Stimulated activated naive CD8-positive, alpha-beta T cell treated with anti-CD3 and anti-CD28 coated beads, Interleukin-15, amount 100 ng/mL, for 72 hours (primary cell): ENCODE measurements at regions not wholly inside any gene's neighbourhood (a gene's known extent, or its start where the extent isn't known, plus 50 kb on each side); places are given as distances from the start of the nearest gene placed in this dataset.

Source experiments
- ATAC-seq: fragments of 150-1000 bp; cut with Tn5 transposase; 2 replicates; pipeline ENCODE4 v1.10.0; 2021; ENCODE audit warnings: mild to moderate bottlenecking, moderate library complexity
- DNase-seq, 2 donors: peaks; one replicate each; pipeline ENCODE4 v3.0.0; 2021 to 2022
- H3K27ac Mint-ChIP-seq, 2 donors: one replicate each; pipeline ENCODE4 v1.8.0; 2022; ENCODE audit warnings: mild to moderate bottlenecking in 2 of 2, mixed read lengths in 2 of 2, moderate library complexity in 2 of 2
- H3K27me3 Mint-ChIP-seq: one replicate; pipeline ENCODE4 v1.8.0; 2022; ENCODE audit warnings: mixed read lengths
- H3K4me1 Mint-ChIP-seq: one replicate; pipeline ENCODE4 v1.8.0; 2022; ENCODE audit warnings: mild to moderate bottlenecking, mixed read lengths
- H3K4me3 Mint-ChIP-seq, 2 donors: one replicate each; pipeline ENCODE4 v1.8.0; 2022; ENCODE audit warnings: mild to moderate bottlenecking in 2 of 2, mixed read lengths in 2 of 2, moderate library complexity in 1 of 2
- H3K9me3 Mint-ChIP-seq, 2 donors: one replicate each; pipeline ENCODE4 v1.8.0; 2022; ENCODE audit warnings: mixed read lengths in 2 of 2

DNA sequence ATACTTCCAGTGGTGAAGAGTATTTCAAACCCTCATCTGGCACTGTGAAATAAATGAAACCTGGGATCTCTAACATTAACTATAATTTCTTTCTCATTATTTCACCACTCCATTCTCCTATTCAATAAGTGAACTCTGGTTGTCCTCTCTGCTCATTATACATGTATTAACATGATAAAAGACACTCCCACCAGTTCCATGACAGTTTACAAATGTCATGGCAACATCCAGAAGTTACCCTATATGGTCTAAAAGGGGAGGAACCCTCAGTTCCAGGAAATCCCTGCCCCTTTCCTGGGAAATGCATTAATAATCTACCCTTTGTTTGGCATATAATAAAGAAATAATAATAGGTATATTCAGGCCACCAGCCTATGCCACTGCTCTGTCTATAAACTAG, 62.7 kb upstream of the BRINP3 start:
- H3K4me1 Mint-ChIP-seq, result no peaks in the 10 kb centered on the region
- no peaks in the 10 kb centered on the region for H3K27me3 Mint-ChIP-seq
- H3K4me3 Mint-ChIP-seq, result no peak overlapping the region
- no peak overlapping the region for H3K27ac Mint-ChIP-seq
- H3K9me3 Mint-ChIP-seq, result no peaks in the 10 kb centered on the region
- ATAC-seq (no peak), DNase-seq (no peak)

DNA sequence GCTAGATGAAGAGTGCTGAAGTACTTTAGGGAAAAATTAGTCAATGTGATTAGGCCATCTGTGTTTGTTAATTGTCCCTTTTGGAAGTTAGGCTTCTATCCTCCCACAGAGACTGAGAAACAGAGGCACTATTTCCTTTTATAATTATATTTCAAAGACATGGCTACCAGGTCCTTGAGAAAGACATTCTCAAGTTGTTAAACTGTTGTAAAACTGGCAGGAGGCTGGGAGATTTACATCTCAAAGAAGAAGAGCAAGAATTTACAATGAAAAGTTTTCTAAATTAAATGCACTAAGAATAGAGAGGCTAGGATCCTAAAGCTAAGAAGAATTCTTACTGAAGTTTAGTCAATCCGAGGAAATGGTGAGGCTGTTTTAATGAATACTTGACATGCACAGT, 74.0 kb upstream of the BRINP3 start:
- Mint-ChIP-seq H3K9me3 (no peaks in the 10 kb centered on the region), H3K27ac (peak overlapping the region in 1 of 2 donors; percentile 46), H3K4me3 (no peak overlapping the region), H3K4me1 (no peaks in the 10 kb centered on the region), H3K27me3 (no peaks in the 10 kb centered on the region)
- ATAC-seq (no peak), DNase-seq (no peak)

DNA sequence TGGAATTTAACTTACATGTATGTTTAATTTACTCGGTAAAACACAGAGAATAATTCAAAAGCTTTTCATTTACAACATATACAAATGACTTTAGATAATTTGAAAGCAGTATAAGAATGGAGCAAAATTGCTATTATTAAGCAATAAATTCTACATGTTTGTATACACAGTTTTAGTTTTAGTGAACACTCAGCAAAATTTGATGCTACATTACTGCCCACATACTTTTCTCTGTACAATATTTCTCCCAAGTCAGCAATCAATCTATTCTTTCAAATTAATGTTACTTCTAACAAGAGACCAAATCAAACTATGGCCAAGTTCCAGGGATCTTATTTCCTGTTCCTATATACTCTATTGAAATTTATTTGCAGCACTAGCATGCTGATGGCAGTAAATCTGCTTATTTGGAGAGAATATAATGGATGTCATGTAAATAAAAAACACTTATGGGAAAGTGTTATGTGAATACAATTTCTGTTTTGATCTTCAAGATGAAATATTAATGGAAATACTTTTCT, 82.6 kb upstream of the BRINP3 start:
- no peak overlapping the region for H3K4me3 Mint-ChIP-seq
- no peak overlapping the region for H3K27ac Mint-ChIP-seq
- no peaks in the 10 kb centered on the region for H3K27me3 Mint-ChIP-seq
- no peak for DNase-seq
- H3K4me1 Mint-ChIP-seq, result no peaks in the 10 kb centered on the region
- no peak for ATAC-seq
- H3K9me3 Mint-ChIP-seq, result peaks cover 4 to 8% of the 10 kb centered on the region in 2 donors

DNA sequence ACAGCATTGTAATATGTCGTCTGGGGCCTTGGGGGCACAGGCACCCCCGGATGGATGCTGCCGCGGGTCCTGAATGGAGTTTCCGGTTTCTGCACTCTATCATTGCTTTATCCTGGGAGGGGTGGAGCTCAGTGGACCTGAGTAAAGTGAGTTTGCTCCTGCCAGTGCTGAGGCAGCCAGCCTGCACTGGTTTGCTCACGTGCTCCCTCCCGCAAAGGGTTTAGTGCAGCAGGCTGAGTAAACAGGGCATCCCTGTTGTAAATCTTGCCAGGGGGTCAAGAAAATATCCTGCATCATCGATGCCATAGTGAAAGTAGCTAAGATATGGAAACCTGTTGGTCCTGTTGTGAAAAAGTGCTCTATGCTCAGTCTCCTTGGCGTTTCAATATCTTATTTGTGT, 85.6 kb upstream of the BRINP3 start:
- Mint-ChIP-seq H3K4me3 (no peak overlapping the region), H3K27ac (no peak overlapping the region), H3K4me1 (no peaks in the 10 kb centered on the region), H3K9me3 (peaks cover 4 to 8% of the 10 kb centered on the region in 2 donors), H3K27me3 (no peaks in the 10 kb centered on the region)
- DNase-seq (no peak), ATAC-seq (no peak)

DNA sequence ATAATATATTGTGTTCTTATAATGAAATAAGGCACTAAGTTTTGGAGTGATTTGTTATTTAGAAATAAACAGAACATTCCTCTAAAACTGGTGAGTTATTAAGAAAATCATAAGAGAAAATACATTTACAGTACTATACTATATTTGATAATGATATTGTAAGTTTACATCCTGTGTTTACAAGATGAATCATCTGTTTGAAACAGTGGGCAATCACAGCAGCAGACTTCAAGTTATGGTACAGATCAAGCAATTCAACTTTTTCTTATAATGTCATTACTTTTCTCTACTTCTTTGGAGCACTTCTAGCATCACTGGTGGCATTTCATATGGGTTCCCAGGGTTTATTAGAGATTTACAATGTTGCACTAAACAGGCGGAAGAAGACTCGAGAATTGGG, 86.5 kb upstream of the BRINP3 start:
- ATAC-seq (no peak), DNase-seq (no peak)
- Mint-ChIP-seq H3K27ac (no peak overlapping the region), H3K27me3 (no peaks in the 10 kb centered on the region), H3K4me1 (no peaks in the 10 kb centered on the region), H3K4me3 (no peak overlapping the region), H3K9me3 (peaks cover 4 to 8% of the 10 kb centered on the region in 2 donors)

DNA sequence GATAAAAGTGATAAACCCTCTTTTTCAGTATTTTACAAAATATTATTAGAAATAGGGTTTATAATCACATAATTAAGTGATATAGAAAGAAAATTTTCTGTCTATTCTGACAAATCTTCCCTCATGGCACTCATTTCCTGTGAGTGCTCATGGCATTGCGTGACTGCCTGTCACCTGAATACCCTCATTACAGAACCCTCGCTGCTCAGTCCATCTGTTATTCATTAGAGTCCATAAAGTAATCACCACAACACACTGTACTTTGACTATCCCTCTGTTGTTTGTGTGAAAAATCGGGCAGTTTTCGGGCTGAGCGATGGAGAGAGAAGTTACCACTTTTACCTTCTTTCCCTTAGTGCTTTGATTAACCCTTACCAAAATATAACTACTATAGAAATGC, 100.4 kb upstream of the BRINP3 start:
- H3K27me3 Mint-ChIP-seq, result no peaks in the 10 kb centered on the region
- no peaks in the 10 kb centered on the region for H3K4me1 Mint-ChIP-seq
- H3K9me3 Mint-ChIP-seq, result peaks cover 6 to 12% of the 10 kb centered on the region in 2 donors
- DNase-seq, result no peak
- ATAC-seq, result no peak
- no peak overlapping the region for H3K4me3 Mint-ChIP-seq
- no peak overlapping the region for H3K27ac Mint-ChIP-seq

DNA sequence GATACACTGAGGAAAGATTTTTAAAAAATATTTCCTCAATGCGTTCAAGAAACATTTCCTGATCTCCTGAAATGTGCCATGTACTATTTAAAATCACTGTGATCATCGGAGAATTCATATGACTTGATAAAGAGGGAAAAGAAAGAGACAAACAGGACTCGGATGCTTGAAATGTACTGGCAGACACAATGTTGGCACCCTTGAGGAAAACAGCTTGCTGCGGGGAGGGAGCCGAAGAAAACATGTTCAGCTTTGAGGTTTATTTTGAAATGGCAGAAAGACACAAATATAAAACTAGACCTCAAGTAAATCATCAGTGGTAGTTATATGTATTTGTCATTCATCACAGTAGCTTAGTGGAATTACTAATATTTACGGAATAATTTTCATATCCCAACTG, 100.9 kb upstream of the BRINP3 start:
- Mint-ChIP-seq H3K4me1 (no peaks in the 10 kb centered on the region), H3K4me3 (no peak overlapping the region), H3K27ac (no peak overlapping the region), H3K27me3 (no peaks in the 10 kb centered on the region), H3K9me3 (peaks cover 6 to 12% of the 10 kb centered on the region in 2 donors)
- no peak for DNase-seq
- no peak for ATAC-seq

DNA sequence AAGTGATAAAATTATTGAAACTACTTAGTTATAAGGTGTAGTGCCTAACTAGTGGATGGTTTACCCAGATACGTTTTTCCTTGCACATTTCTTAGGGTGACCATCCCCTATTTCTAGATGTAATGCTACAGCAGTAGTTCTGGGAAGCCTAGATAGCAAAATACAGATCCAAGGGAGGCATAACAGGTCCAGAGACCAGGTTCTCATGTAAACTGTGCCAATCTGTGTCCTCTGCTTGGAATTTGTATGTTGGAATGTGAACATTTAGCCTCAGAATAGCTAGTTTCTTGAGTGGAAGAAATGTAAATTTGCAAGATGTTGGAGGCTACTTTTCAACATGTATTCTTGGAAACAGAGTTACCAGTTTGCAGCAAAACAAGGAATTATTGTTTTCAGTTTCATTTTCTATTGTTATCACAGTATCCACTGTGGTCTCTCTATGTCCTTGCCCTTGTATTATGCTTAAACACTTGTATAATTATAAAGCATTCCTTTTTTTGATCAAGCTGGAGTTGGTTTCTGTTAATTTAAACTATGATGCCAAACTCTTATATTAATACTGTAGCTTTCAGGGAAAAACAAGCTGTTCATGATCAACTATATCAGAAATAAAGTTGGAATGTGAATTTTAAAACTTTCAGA, 102.0 kb upstream of the BRINP3 start:
- no peak overlapping the region for H3K27ac Mint-ChIP-seq
- ATAC-seq (no peak), DNase-seq (no peak)
- no peaks in the 10 kb centered on the region for H3K4me1 Mint-ChIP-seq
- H3K9me3 Mint-ChIP-seq, result peaks cover 5 to 6% of the 10 kb centered on the region in 2 donors
- H3K27me3 Mint-ChIP-seq, result no peaks in the 10 kb centered on the region
- H3K4me3 Mint-ChIP-seq, result no peak overlapping the region

DNA sequence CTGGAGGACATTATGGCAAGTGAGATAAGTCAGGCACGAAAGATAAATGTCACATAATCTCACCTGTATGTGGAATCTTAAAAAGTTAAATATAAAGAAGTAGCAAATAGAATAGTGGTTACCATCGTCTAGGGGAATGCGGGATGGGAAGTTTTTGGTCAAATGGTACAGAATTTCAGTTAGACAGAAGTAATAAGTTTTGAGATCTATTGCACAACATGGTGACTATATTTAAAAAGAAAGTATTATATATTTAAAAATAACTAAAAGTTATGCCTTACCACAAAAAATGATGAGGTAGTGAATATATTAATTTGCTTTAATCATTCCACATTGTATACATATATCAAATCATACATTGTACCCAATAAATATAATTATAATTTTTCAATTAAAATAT, 106.2 kb upstream of the BRINP3 start:
- no peaks in the 10 kb centered on the region for H3K9me3 Mint-ChIP-seq
- DNase-seq (no peak), ATAC-seq (no peak)
- no peaks in the 10 kb centered on the region for H3K27me3 Mint-ChIP-seq
- no peaks in the 10 kb centered on the region for H3K4me1 Mint-ChIP-seq
- H3K4me3 Mint-ChIP-seq, result no peak overlapping the region
- H3K27ac Mint-ChIP-seq, result no peak overlapping the region

DNA sequence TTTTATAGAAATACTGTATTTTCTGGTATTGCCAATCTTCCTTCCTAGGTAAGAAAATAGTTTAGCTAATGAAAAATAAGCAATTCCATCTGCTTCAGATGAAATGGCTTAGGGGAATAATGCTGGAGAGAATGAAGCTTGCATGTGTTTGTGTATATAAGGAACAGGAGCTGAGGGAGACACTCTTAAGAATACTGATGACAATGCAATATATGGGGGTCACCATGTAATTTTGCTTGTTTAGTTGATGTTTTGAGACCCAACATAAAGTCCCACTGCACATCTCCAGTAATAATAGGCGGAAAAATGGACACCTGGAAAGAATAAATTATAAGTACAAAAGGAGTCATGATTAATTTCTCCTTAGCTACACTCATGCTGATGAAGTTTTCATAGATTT, 110.8 kb upstream of the BRINP3 start:
- no peak for ATAC-seq
- Mint-ChIP-seq H3K4me3 (no peak overlapping the region), H3K9me3 (peaks cover 0 to 15% of the 10 kb centered on the region in 2 donors), H3K27ac (no peak overlapping the region), H3K27me3 (no peaks in the 10 kb centered on the region), H3K4me1 (no peaks in the 10 kb centered on the region)
- no peak for DNase-seq

DNA sequence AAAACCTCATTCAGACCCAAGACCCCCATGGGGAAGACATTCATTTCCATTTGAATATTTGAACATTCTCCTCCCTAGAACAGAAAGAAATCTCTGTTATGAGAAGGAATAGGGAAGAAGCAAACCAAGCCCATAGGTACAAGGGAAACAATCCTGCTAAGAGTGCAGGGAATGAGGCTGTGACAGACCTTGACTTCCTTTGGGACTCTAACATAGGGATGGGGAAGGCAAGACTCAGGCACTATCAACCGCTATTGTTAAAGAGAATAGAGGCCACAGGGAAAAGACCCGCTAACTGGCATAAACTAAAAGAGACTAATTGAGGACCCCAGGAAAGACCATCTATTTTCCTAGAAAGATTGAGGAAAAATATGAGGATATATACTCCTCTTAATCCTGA, 117.8 kb upstream of the BRINP3 start:
- Mint-ChIP-seq H3K27me3 (no peaks in the 10 kb centered on the region), H3K4me3 (no peak overlapping the region), H3K27ac (no peak overlapping the region), H3K9me3 (peaks cover 4 to 23% of the 10 kb centered on the region in 2 donors), H3K4me1 (no peaks in the 10 kb centered on the region)
- ATAC-seq (no peak), DNase-seq (no peak)

DNA sequence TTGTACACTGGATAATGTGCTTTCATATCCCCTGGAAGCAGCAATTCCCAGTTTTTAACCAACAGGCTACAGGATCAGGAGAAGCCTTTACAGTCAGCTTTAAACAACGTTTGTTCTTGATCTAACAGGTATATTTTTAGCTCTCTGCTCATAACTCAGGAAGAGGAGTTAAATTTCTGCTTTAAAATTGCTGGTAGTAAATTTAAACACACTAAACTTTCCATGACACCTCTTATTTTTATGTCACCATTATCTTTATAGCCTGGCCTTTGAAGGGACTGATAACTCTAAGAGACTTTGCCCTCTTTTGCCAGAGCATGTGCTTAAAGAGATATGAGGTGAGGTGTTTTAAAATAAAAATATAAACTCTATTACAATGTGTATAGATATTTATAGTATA, 119.6 kb upstream of the BRINP3 start:
- no peak for ATAC-seq
- H3K27ac Mint-ChIP-seq, result no peak overlapping the region

DNA sequence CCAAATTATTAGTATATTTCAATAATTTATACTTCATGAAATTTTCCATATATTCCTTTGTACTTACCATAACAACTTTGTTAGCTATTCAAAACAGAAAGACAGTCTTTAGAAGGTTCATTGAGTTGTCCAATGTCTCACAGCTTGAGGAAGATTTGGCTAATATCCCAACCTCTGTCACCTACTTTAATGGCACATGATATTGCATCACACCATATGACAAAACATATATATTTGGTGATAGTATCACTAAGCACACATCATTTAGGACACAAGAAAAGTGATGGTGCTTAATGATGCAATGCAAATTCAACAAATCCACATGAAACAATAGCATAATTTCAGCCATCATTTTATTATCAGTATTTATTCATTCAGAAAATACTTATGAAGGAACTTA, 122.0 kb upstream of the BRINP3 start:
- no peaks in the 10 kb centered on the region for H3K4me1 Mint-ChIP-seq
- H3K9me3 Mint-ChIP-seq, result peaks cover 4 to 7% of the 10 kb centered on the region in 2 donors
- H3K27me3 Mint-ChIP-seq, result no peaks in the 10 kb centered on the region
- ATAC-seq (no peak), DNase-seq (no peak)
- no peak overlapping the region for H3K27ac Mint-ChIP-seq
- H3K4me3 Mint-ChIP-seq, result no peak overlapping the region

More for the DNA sequence above, 119.6 kb upstream of the BRINP3 start:
- DNase-seq, result no peak
- Mint-ChIP-seq H3K4me3 (no peak overlapping the region), H3K27me3 (no peaks in the 10 kb centered on the region), H3K4me1 (no peaks in the 10 kb centered on the region), H3K9me3 (peaks cover 4 to 9% of the 10 kb centered on the region in 2 donors)

DNA sequence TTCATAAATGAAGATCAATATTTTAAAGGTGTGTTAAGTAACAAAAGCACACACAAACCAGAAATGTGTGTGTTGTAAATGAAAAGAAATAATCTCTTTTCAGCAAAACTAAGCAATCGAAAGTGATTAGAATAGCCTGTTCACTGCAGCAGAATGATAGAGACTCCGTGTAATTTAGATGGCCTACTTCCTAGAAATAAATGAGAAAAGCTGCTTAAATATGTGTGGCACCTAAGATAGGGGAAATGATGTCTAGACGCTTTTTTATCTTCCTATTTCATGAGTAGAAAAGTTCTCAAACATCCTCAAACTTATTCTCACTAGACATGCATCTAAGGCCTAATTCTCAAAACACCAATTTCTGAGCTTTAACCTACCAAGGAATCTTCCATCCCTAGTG, 124.7 kb upstream of the BRINP3 start:
- ATAC-seq, result no peak
- DNase-seq, result no peak
- Mint-ChIP-seq H3K27ac (no peak overlapping the region), H3K27me3 (no peaks in the 10 kb centered on the region), H3K4me3 (no peak overlapping the region), H3K4me1 (no peaks in the 10 kb centered on the region), H3K9me3 (no peaks in the 10 kb centered on the region)

DNA sequence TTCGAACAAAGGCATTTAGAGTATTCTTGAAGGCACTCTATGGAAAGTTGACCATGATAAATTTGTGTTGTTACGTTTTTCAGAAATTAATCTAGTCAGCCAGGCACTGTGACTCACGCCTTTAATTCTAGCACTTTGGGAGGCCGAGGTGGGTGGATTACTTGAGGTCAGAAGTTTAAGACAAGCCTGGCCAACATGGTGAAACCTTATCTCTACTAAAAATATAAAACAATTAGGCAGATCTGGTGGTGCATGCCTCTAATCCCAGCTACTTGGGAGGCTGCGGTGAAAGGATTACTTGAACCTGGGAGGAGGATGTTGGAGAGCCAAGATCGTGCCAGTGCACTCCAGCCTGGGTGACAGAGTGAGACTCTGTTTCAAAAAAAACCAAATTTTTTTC, 130.6 kb upstream of the BRINP3 start:
- H3K27ac Mint-ChIP-seq, result no peak overlapping the region
- no peak for DNase-seq
- no peak for ATAC-seq
- H3K4me3 Mint-ChIP-seq, result no peak overlapping the region
- no peaks in the 10 kb centered on the region for H3K4me1 Mint-ChIP-seq
- H3K27me3 Mint-ChIP-seq, result no peaks in the 10 kb centered on the region
- H3K9me3 Mint-ChIP-seq, result peaks cover 0 to 5% of the 10 kb centered on the region in 2 donors

DNA sequence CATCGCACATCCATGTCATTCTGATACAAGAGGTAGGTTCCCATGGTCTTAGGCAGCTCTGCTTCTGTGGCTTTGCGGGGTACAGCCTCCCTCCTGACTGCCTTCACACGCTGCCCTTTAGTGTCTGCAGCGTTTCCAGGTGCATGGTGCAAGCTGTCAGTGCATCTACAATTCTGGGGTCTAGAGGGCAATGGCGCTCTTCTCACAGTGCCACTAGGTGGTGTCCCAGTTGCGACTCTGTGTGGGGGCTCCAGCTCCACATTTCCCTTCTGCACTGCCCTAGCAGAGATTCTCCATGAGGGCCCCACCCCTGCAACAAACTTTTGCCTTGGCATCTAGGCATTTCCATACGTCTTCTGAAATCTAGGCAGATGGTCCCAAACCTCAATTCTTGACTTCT, 138.2 kb upstream of the BRINP3 start:
- ATAC-seq (no peak), DNase-seq (no peak)
- Mint-ChIP-seq H3K4me1 (no peaks in the 10 kb centered on the region), H3K9me3 (peaks cover 4 to 25% of the 10 kb centered on the region in 2 donors), H3K4me3 (no peak overlapping the region), H3K27me3 (no peaks in the 10 kb centered on the region), H3K27ac (no peak overlapping the region)

DNA sequence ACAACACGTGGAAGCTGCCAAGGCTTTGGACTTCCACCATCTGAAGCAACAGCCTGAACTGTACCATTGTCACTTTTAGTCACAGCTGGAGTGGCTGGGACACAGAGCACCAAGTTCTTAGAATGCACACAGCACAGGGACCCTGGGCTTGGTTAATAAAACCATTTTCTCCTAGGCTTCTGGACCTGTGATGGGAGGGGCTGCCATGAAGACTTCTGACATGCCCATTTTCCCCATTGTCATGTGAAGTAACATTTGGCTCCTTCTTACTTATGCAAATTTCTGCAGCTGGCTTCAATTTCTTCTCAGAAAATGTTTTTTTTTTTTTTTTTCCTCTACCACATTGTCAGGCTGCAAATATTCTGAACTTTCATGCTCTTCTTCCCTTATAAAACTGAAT, 138.6 kb upstream of the BRINP3 start:
- H3K4me1 Mint-ChIP-seq, result no peaks in the 10 kb centered on the region
- ATAC-seq (no peak), DNase-seq (no peak)
- no peak overlapping the region for H3K4me3 Mint-ChIP-seq
- no peak overlapping the region for H3K27ac Mint-ChIP-seq
- peaks cover 4 to 25% of the 10 kb centered on the region in 2 donors for H3K9me3 Mint-ChIP-seq
- H3K27me3 Mint-ChIP-seq, result no peaks in the 10 kb centered on the region
